Astrocyte of the cerebellum (primary cell): ENCODE measurements at regions not wholly inside any gene's neighbourhood (a gene's known extent, or its start where the extent isn't known, plus 50 kb on each side); places are given as distances from the start of the nearest gene placed in this dataset.

ENCODE experiments used
- DNase-seq: peaks from one replicate; pipeline ENCODE4 v3.0.0-alpha.2; 2011; ENCODE audit warnings: low read depth
- H3K4me3 ChIP-seq: 2 replicates; pipeline ENCODE4 v1.5.1; 2011; ENCODE audit warnings: mild to moderate bottlenecking, low read depth, low read length, moderate library complexity
- CTCF ChIP-seq: IDR thresholded peaks from 2 replicates; pipeline ENCODE4 v1.5.1; 2012; ENCODE audit warnings: low read length, low read depth, moderate library complexity, mild to moderate bottlenecking; ENCODE audit errors: missing control alignments
- in situ Hi-C: cut with HindIII; loops from 2 replicates; pipeline ENCODE4 v1.10.0; 2017; ENCODE audit warnings: low sequenced_read_pairs

- H3K4me3 ChIP-seq: no peak overlapping the region
- in situ Hi-C loops: no loop called here
- no peak for TF ChIP-seq CTCF
- DNase-seq: no peak
Measured at GRCh38 chr3:20258371-20258770, 72.4 kb upstream of the SGO1 start.

- no peak for TF ChIP-seq CTCF
- peak; percentile 9 for DNase-seq
- no peak overlapping the region for H3K4me3 ChIP-seq
- in situ Hi-C loops: no loop called here
Measured at GRCh38 chr3:20256144-20256543, 70.1 kb upstream of the SGO1 start.

- in situ Hi-C loops: no loop called here
- DNase-seq: no peak
- no peak for TF ChIP-seq CTCF
- H3K4me3 ChIP-seq: no peak overlapping the region
Measured at GRCh38 chr3:20254268-20255117, 68.5 kb upstream of the SGO1 start.

GRCh38 chr3:20250786-20251185 is 64.8 kb upstream of the SGO1 start:
- H3K4me3 ChIP-seq: no peak overlapping the region
- no peak for DNase-seq
- no peak for TF ChIP-seq CTCF
- in situ Hi-C loops: no loop called here

GRCh38 chr3:20250314-20250713 is 64.3 kb upstream of the SGO1 start:
- DNase-seq: no peak
- in situ Hi-C loops: no loop called here
- no peak for TF ChIP-seq CTCF
- H3K4me3 ChIP-seq: no peak overlapping the region

GRCh38 chr3:20246662-20247061 is 60.7 kb upstream of the SGO1 start:
- in situ Hi-C loops: no loop called here
- no peak for TF ChIP-seq CTCF
- DNase-seq: no peak
- H3K4me3 ChIP-seq: no peak overlapping the region
